SK-N-SH (cell line): ENCODE measurements at regions not wholly inside any gene's neighbourhood (a gene's known extent, or its start where the extent isn't known, plus 50 kb on each side); places are given as distances from the start of the nearest gene placed in this dataset.

ENCODE experiments used
- CTCF ChIA-PET: fragments of 300-600, 350-600 bp; formaldehyde crosslinking; extraction: SDS; loops from one replicate; lab custom pipeline; 2021; lab: Yijun Ruan, JAX
- POLR2A ChIA-PET: fragments of 350-600 bp; sonication (Branson Sonifier 250); formaldehyde crosslinking; extraction: SDS; loops from one replicate; lab custom pipeline; 2020; ENCODE audit warnings: antibody characterized with exemption, inconsistent platforms; lab: Yijun Ruan, JAX
- DNase-seq: peaks from one replicate; pipeline ENCODE4 v3.0.0; 2012
- H2AFZ ChIP-seq: fragments of 200-600 bp; sonication (generic); 2 replicates; pipeline ENCODE4 v1.8.1; 2016; ENCODE audit warnings: antibody characterized with exemption, mild to moderate bottlenecking, low read depth
- H3F3A ChIP-seq: fragments of 200-600 bp; sonication (generic); replicated peaks from 2 replicates; pipeline ENCODE3; 2016; ENCODE audit warnings: antibody characterized with exemption, mild to moderate bottlenecking; ENCODE audit not compliant: insufficient read depth
- H3K27ac ChIP-seq, 2 experiments: fragments of 200-500 bp in 1 of 2; fragments of 200-600 bp in 1 of 2; sonication (Bioruptor generic) in 1 of 2; sonication (generic), shearing (Covaris generic) in 1 of 2; 2 replicates each; pipeline versions ENCODE4 v1.5.1 to v1.6.1; 2014 to 2016; ENCODE audit warnings: low read depth in 2 of 2, inconsistent platforms in 1 of 2, low read length in 1 of 2, mild to moderate bottlenecking in 1 of 2, mixed read lengths in 1 of 2
- H3K27me3 ChIP-seq: fragments of 200-600 bp; sonication (generic), shearing (Covaris generic); 2 replicates; pipeline ENCODE4 v1.6.1; 2016; ENCODE audit warnings: mixed run types; ENCODE audit not compliant: insufficient read depth
- H3K36me3 ChIP-seq, 2 experiments: fragments of 200-500 bp in 1 of 2; fragments of 200-600 bp in 1 of 2; sonication (Bioruptor generic) in 1 of 2; sonication (generic) in 1 of 2; replicated peaks in 1 of 2; 2 replicates each; pipeline versions ENCODE3 to v1.5.1; 2014 to 2016; ENCODE audit warnings: low read length in 1 of 2, mild to moderate bottlenecking in 1 of 2; ENCODE audit not compliant: insufficient read depth in 2 of 2, control insufficient read depth in 1 of 2
- H3K4me1 ChIP-seq, 2 experiments: fragments of 200-500 bp in 1 of 2; fragments of 200-600 bp in 1 of 2; sonication (Bioruptor generic) in 1 of 2; sonication (generic), shearing (Covaris generic) in 1 of 2; 2 replicates each; pipeline versions ENCODE4 v1.5.1 to v1.6.1; 2014 to 2016; ENCODE audit warnings: low read depth in 1 of 2, low read length in 1 of 2, mixed run types in 1 of 2; ENCODE audit not compliant: insufficient read depth in 2 of 2, control insufficient read depth in 1 of 2
- H3K4me2 ChIP-seq: fragments of 200-600 bp; sonication (generic), shearing (Covaris generic); 2 replicates; pipeline ENCODE4 v1.6.1; 2017; ENCODE audit warnings: mixed run types
- H3K4me3 ChIP-seq, 2 experiments: fragments of 200-500 bp in 1 of 2; fragments of 200-600 bp in 1 of 2; sonication (Bioruptor generic) in 1 of 2; sonication (generic), shearing (Covaris generic) in 1 of 2; 2 replicates each; pipeline versions ENCODE4 v1.5.1 to v1.8.1; 2014 to 2016; ENCODE audit warnings: low read depth in 2 of 2, inconsistent platforms in 1 of 2, low read length in 1 of 2, mild to moderate bottlenecking in 1 of 2, mixed read lengths in 1 of 2, moderate library complexity in 1 of 2
- H3K79me2 ChIP-seq: fragments of 200-600 bp; sonication (generic); 2 replicates; pipeline ENCODE4 v1.8.1; 2017; ENCODE audit warnings: mild to moderate bottlenecking; ENCODE audit not compliant: insufficient read depth
- H3K9ac ChIP-seq: fragments of 200-600 bp; sonication (generic); 2 replicates; pipeline ENCODE4 v1.6.1; 2017; ENCODE audit warnings: mixed run types
- H3K9me2 ChIP-seq: fragments of 200-600 bp; sonication (generic); 2 replicates; pipeline ENCODE4 v1.6.1; 2017; ENCODE audit warnings: mixed run types
- H3K9me3 ChIP-seq: fragments of 200-600 bp; sonication (generic); 2 replicates; pipeline ENCODE4 v1.6.1; 2017; ENCODE audit warnings: mixed run types, mild to moderate bottlenecking, moderate library complexity
- H4K20me1 ChIP-seq: fragments of 200-600 bp; sonication (generic); 2 replicates; pipeline ENCODE4 v1.6.1; 2017; ENCODE audit warnings: mild to moderate bottlenecking, mixed run types; ENCODE audit not compliant: insufficient read depth
- ELF1 ChIP-seq: IDR thresholded peaks from 2 replicates; pipeline ENCODE4 v1.4.0; 2012
- EP300 ChIP-seq, 2 experiments: IDR thresholded peaks; 2 replicates each; pipeline versions ENCODE4 v1.4.0 to v1.6.1; 2012; ENCODE audit warnings: borderline replicate concordance in 1 of 2, low read depth in 1 of 2, low read length in 1 of 2
- EZH2phosphoT487 ChIP-seq: fragments of 200-600 bp; sonication (generic); IDR thresholded peaks from 2 replicates; pipeline ENCODE4 v1.6.1; 2017; ENCODE audit warnings: low read depth, mixed run types, mild to moderate bottlenecking, antibody characterized with exemption, moderate library complexity, borderline replicate concordance
- FOSL2 ChIP-seq: IDR thresholded peaks from 2 replicates; pipeline ENCODE4 v1.4.0; 2012; ENCODE audit warnings: low read depth, mild to moderate bottlenecking, moderate library complexity, borderline replicate concordance
- FOXJ3 ChIP-seq: sonication (generic); formaldehyde crosslinking; IDR thresholded peaks from 2 replicates; pipeline ENCODE4 v1.5.1; 2020; ENCODE audit warnings: mild to moderate bottlenecking, missing genetic modification reagents
- GABPA ChIP-seq: IDR thresholded peaks from 2 replicates; pipeline ENCODE4 v1.4.0; 2012; ENCODE audit warnings: low read depth, mild to moderate bottlenecking
- MEF2A ChIP-seq: IDR thresholded peaks from 2 replicates; pipeline ENCODE4 v1.4.0; 2012; ENCODE audit warnings: low read depth, borderline replicate concordance
- NFIC ChIP-seq: IDR thresholded peaks from 2 replicates; pipeline ENCODE4 v1.4.0; 2012; ENCODE audit warnings: borderline replicate concordance
- NRF1 ChIP-seq: IDR thresholded peaks from 2 replicates; pipeline ENCODE4 v1.6.1; 2012; ENCODE audit warnings: low read depth, mild to moderate bottlenecking, low read length
- RCOR1 ChIP-seq: fragments of 150-350 bp; IDR thresholded peaks from 2 replicates; pipeline ENCODE4 v1.6.1; 2017; ENCODE audit warnings: antibody characterized with exemption, low read length
- RXRA ChIP-seq: IDR thresholded peaks from 2 replicates; pipeline ENCODE4 v1.4.0; 2012; ENCODE audit warnings: low read depth, mild to moderate bottlenecking, borderline replicate concordance
- TAF1 ChIP-seq: IDR thresholded peaks from 2 replicates; pipeline ENCODE4 v1.6.1; 2012; ENCODE audit warnings: low read depth, mild to moderate bottlenecking, low read length, moderate library complexity, borderline replicate concordance
- TEAD4 ChIP-seq: IDR thresholded peaks from 2 replicates; pipeline ENCODE4 v1.4.0; 2012; ENCODE audit warnings: mild to moderate bottlenecking, borderline replicate concordance; ENCODE audit not compliant: insufficient read depth
- YY1 ChIP-seq: IDR thresholded peaks from 2 replicates; pipeline ENCODE4 v1.4.0; 2012; ENCODE audit warnings: low read depth, mild to moderate bottlenecking
- WGBS: methylation state at CpG from one replicate; pipeline ENCODE4 v1.1.6; 2017; ENCODE audit warnings: low lambda C conversion rate; 5-methylcytosine and 5-hydroxymethylcytosine counted together
- TF ChIP-seq, protein P1 (sequence below): IDR thresholded peaks from 2 replicates; pipeline ENCODE4 v1.4.0; 2012; ENCODE audit warnings: low read depth, borderline replicate concordance
- TF ChIP-seq, protein P2 (sequence below): fragments of 150-350 bp; IDR thresholded peaks from 2 replicates; pipeline ENCODE4 v1.6.1; 2016; ENCODE audit warnings: mild to moderate bottlenecking, low read depth, low read length

DNA sequence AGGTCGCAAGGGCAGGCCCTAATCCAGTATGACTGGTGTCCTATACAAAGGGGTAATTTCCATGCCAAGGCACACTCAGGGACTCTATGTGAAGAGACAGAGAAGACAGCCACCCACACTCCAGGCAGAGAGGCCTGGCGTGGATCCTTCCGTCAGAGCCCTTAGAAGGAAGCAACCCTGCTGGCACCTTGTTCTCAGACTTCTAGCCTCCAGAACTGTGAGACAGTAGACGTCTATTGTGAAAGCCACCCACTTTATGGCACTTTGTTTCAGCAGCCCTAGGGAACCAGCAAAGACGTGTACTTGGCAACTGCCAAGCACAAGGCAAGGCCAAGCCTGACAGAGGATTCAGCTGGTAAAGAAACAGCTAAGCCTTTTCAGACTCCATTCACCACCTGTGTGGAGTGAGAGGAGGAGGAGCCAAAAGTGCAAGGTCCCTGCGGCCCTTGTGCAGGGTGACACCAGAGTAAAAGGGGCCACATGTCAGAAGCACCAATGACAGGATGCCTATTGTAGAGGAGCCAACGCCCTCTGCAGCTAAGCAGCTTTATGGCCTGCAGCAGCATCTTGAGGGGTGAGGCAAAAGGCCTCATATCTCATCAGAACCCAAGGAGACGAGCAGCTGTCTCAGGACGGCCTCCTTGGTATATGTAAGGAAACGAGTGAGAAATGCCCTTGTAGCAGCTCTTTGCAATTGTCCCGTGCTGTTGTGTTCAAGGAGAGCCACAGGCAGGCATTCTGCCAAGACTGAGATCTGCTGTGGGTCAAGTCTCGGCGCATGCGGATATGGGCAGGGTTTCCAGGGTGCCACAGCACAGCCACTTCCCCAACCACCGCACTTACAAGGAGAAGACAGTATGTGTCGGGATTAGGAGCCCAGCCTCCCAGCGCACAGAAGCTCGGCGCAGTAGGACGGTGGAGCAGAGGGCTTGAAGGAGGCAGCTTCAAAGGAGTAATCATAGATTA lies 121.5 kb upstream of the LIPC start:
- H3K4me2 ChIP-seq, result no peak overlapping the region
- DNase-seq, result no peak
- WGBS, result 86% methylated on average over 15 of the region's 20 CpGs
- no peaks in the 10 kb centered on the region for H3K9me3 ChIP-seq
- POLR2A ChIA-PET, result no interaction called here
- H3K79me2 ChIP-seq, result no peaks in the 10 kb centered on the region
- H3K27me3 ChIP-seq, result no peaks in the 10 kb centered on the region
- H3K4me3 ChIP-seq, result no peak overlapping the region
- no peaks in the 10 kb centered on the region for H3K9me2 ChIP-seq
- no peak overlapping the region for H3K27ac ChIP-seq
- no peaks in the 10 kb centered on the region for H3F3A ChIP-seq
- no peak overlapping the region for H2AFZ ChIP-seq
- H4K20me1 ChIP-seq, result no peaks in the 10 kb centered on the region
- CTCF ChIA-PET, result interaction anchor here (1.1 kb wide), 1 partner anchor 21 kb away, joined by 3 read pairs; no protein-coding TSS in a partner anchor
- H3K4me1 ChIP-seq, result peaks cover 0 to 9% of the 10 kb centered on the region in 2 experiments; a peak in 3 of 4 replicates
- H3K9ac ChIP-seq, result no peak overlapping the region
- H3K36me3 ChIP-seq, result no peaks in the 10 kb centered on the region
- TF ChIP-seq FOXJ3 (CRISPR knock-in tag) (no peak), FOSL2 (no peak), ELF1 (no peak), EZH2phosphoT487 (no peak), EP300 (IDR thresholded peaks at IDR 0.05; ENCODE audit: borderline replicate concordance in 1 of 2, low read depth in 1 of 2, low read length in 1 of 2) (no peak), NRF1 (no peak), GABPA (no peak)

DNA sequence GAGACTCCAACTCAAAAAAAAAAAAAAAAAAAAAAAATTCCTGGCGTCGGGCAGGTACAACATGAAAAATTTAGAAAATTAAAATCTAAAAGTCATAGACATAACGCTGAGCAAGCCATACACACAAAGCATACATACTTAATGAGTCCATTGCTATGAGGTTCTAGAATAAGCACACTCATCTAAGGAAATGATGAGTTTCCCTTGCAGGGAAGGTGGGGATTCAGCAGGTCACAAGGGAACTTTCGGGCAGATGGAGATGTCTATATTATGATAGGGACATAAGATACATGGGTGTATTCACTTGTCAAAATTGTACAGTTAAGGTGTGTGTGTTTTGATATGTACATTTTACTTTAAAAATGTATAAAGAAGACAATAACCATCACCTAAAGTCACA lies 120.2 kb upstream of the LIPC start:
- CTCF ChIA-PET, result no interaction called here
- Histone ChIP-seq H3K9me3 (no peaks in the 10 kb centered on the region), H3K36me3 (no peaks in the 10 kb centered on the region), H3K4me1 (peaks cover 0 to 5% of the 10 kb centered on the region in 2 experiments; a peak in 3 of 4 replicates), H3K4me3 (no peak overlapping the region), H3K27ac (no peak overlapping the region), H4K20me1 (no peaks in the 10 kb centered on the region), H3K9ac (no peak overlapping the region), H3K4me2 (no peak overlapping the region), H3K9me2 (no peaks in the 10 kb centered on the region), H2AFZ (no peak overlapping the region), H3K27me3 (no peaks in the 10 kb centered on the region), H3K79me2 (no peaks in the 10 kb centered on the region), H3F3A (no peaks in the 10 kb centered on the region)
- WGBS, result 84% methylated on average over 4 of the region's 4 CpGs
- DNase-seq, result no peak
- TF ChIP-seq FOSL2 (no peak), TEAD4 (no peak), RXRA (no peak), GABPA (no peak), RCOR1 (no peak), TAF1 (no peak), NRF1 (no peak), YY1 (no peak), EZH2phosphoT487 (no peak), MEF2A (no peak), NFIC (no peak), EP300 (IDR thresholded peaks at IDR 0.05; ENCODE audit: borderline replicate concordance in 1 of 2, low read depth in 1 of 2, low read length in 1 of 2) (no peak)
- TF ChIP-seq, protein P1, sequence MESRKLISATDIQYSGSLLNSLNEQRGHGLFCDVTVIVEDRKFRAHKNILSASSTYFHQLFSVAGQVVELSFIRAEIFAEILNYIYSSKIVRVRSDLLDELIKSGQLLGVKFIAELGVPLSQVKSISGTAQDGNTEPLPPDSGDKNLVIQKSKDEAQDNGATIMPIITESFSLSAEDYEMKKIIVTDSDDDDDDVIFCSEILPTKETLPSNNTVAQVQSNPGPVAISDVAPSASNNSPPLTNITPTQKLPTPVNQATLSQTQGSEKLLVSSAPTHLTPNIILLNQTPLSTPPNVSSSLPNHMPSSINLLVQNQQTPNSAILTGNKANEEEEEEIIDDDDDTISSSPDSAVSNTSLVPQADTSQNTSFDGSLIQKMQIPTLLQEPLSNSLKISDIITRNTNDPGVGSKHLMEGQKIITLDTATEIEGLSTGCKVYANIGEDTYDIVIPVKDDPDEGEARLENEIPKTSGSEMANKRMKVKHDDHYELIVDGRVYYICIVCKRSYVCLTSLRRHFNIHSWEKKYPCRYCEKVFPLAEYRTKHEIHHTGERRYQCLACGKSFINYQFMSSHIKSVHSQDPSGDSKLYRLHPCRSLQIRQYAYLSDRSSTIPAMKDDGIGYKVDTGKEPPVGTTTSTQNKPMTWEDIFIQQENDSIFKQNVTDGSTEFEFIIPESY, result no peak
- TF ChIP-seq, protein P2, sequence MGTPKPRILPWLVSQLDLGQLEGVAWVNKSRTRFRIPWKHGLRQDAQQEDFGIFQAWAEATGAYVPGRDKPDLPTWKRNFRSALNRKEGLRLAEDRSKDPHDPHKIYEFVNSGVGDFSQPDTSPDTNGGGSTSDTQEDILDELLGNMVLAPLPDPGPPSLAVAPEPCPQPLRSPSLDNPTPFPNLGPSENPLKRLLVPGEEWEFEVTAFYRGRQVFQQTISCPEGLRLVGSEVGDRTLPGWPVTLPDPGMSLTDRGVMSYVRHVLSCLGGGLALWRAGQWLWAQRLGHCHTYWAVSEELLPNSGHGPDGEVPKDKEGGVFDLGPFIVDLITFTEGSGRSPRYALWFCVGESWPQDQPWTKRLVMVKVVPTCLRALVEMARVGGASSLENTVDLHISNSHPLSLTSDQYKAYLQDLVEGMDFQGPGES, result no peak
- POLR2A ChIA-PET, result no interaction called here
